MM.1S (cell line): ENCODE measurements at regions not wholly inside any gene's neighbourhood (a gene's known extent, or its start where the extent isn't known, plus 50 kb on each side); places are given as distances from the start of the nearest gene placed in this dataset.

Experiments used
- DNase-seq: peaks from one replicate; pipeline ENCODE4 v3.0.0-alpha.2; 2015
- H2AFZ ChIP-seq: fragments of 300-600 bp; sonication (generic); 2 replicates; pipeline ENCODE4 v1.6.0; 2016; ENCODE audit warnings: antibody characterized with exemption, low read length
- H3F3A ChIP-seq: fragments of 300-600 bp; sonication (generic); 2 replicates; pipeline ENCODE4 v1.6.1; 2016; ENCODE audit warnings: mild to moderate bottlenecking, antibody characterized with exemption, low read length, moderate library complexity, mixed read lengths; ENCODE audit not compliant: insufficient read depth
- H3K27ac ChIP-seq: fragments of 300-600 bp; sonication (generic); 2 replicates; pipeline ENCODE4 v1.5.1; 2016; ENCODE audit warnings: mild to moderate bottlenecking, low read length
- H3K27me3 ChIP-seq: fragments of 300-600 bp; sonication (generic); replicated peaks from 2 replicates; pipeline ENCODE4 v1.6.0; 2016; ENCODE audit warnings: low read length; ENCODE audit not compliant: insufficient read depth
- H3K36me3 ChIP-seq: fragments of 300-600 bp; sonication (generic); replicated peaks from 2 replicates; pipeline ENCODE4 v1.6.1; 2016; ENCODE audit warnings: mild to moderate bottlenecking, low read length, mixed read lengths; ENCODE audit not compliant: insufficient read depth
- H3K4me1 ChIP-seq: fragments of 300-600 bp; sonication (generic); 2 replicates; pipeline ENCODE4 v1.6.1; 2016; ENCODE audit warnings: low read length, mixed read lengths
- H3K4me2 ChIP-seq: fragments of 300-600 bp; sonication (generic); 2 replicates; pipeline ENCODE4 v1.6.0; 2016; ENCODE audit warnings: low read depth, low read length
- H3K4me3 ChIP-seq: fragments of 300-600 bp; sonication (generic); 2 replicates; pipeline ENCODE4 v1.5.1; 2016; ENCODE audit warnings: low read length, mixed read lengths
- H3K79me2 ChIP-seq: fragments of 300-600 bp; sonication (generic); 2 replicates; pipeline ENCODE4 v1.6.1; 2016; ENCODE audit warnings: mixed run types, low read length, mixed read lengths
- H3K9ac ChIP-seq: fragments of 300-600 bp; sonication (generic); 2 replicates; pipeline ENCODE4 v1.6.1; 2016; ENCODE audit warnings: low read length, mixed read lengths
- H3K9me2 ChIP-seq: fragments of 300-600 bp; sonication (generic); replicated peaks from 2 replicates; pipeline ENCODE4 v1.6.1; 2016; ENCODE audit warnings: mild to moderate bottlenecking, low read length, mixed read lengths; ENCODE audit not compliant: insufficient read depth
- H3K9me3 ChIP-seq: fragments of 300-600 bp; sonication (generic); replicated peaks from 2 replicates; pipeline ENCODE4 v1.6.1; 2016; ENCODE audit warnings: mild to moderate bottlenecking, low read length, mixed read lengths; ENCODE audit not compliant: insufficient read depth
- H4K20me1 ChIP-seq: fragments of 300-600 bp; sonication (generic); 2 replicates; pipeline ENCODE4 v1.6.1; 2016; ENCODE audit warnings: mild to moderate bottlenecking, low read length, moderate library complexity, mixed read lengths; ENCODE audit not compliant: insufficient read depth
- CTCF ChIP-seq: fragments of 300-600 bp; sonication (generic); IDR thresholded peaks from 2 replicates; pipeline ENCODE4 v1.5.1; 2016; ENCODE audit warnings: antibody characterized with exemption, low read length, mixed read lengths
- EZH2 ChIP-seq: fragments of 300-600 bp; sonication (generic); optimal IDR thresholded peaks from 2 replicates; pipeline ENCODE3; 2017; ENCODE audit warnings: low read depth, mild to moderate bottlenecking, antibody characterized with exemption, low read length, mixed read lengths
- EZH2phosphoT487 ChIP-seq: fragments of 300-600 bp; sonication (generic); IDR thresholded peaks from 2 replicates; pipeline ENCODE4 v1.6.1; 2018; ENCODE audit warnings: antibody characterized with exemption, low read length

GRCh38 chr4:24080871-24081270 lies 191.0 kb upstream of the PPARGC1A start:
- Histone ChIP-seq H3K4me1 (no peaks in the 10 kb centered on the region), H3K79me2 (no peaks in the 10 kb centered on the region), H4K20me1 (no peaks in the 10 kb centered on the region), H2AFZ (no peak overlapping the region), H3K9me2 (no peaks in the 10 kb centered on the region), H3K4me2 (no peak overlapping the region), H3K27me3 (no peaks in the 10 kb centered on the region), H3K9ac (no peak overlapping the region), H3K27ac (no peak overlapping the region), H3K36me3 (no peaks in the 10 kb centered on the region), H3K9me3 (no peaks in the 10 kb centered on the region), H3K4me3 (no peak overlapping the region), H3F3A (no peaks in the 10 kb centered on the region)
- DNase-seq: no peak
- TF ChIP-seq CTCF (no peak), EZH2 (no peak), EZH2phosphoT487 (no peak)

- H3K9me3 ChIP-seq: no peaks in the 10 kb centered on the region
- no peaks in the 10 kb centered on the region for H3F3A ChIP-seq
These were observed 188.6 kb upstream of the PPARGC1A start for GRCh38 chr4:24078347-24078962.

GRCh38 chr4:24076811-24077210 lies 187.0 kb upstream of the PPARGC1A start:
- DNase-seq: no peak
- no peaks in the 10 kb centered on the region for H4K20me1 ChIP-seq
- no peak for TF ChIP-seq CTCF
- TF ChIP-seq EZH2phosphoT487: no peak
- no peak for TF ChIP-seq EZH2

More at GRCh38 chr4:24078347-24078962, 188.6 kb upstream of the PPARGC1A start:
- no peaks in the 10 kb centered on the region for H3K27me3 ChIP-seq
- DNase-seq: no peak
- no peaks in the 10 kb centered on the region for H3K9me2 ChIP-seq
- H3K4me1 ChIP-seq: no peaks in the 10 kb centered on the region
- TF ChIP-seq EZH2phosphoT487 (no peak), EZH2 (no peak), CTCF (no peak)
- H3K79me2 ChIP-seq: no peaks in the 10 kb centered on the region
- no peaks in the 10 kb centered on the region for H4K20me1 ChIP-seq
- H3K9ac ChIP-seq: no peak overlapping the region
- H3K4me2 ChIP-seq: no peak overlapping the region
- H3K4me3 ChIP-seq: no peak overlapping the region
- H2AFZ ChIP-seq: no peak overlapping the region
- no peaks in the 10 kb centered on the region for H3K36me3 ChIP-seq
- H3K27ac ChIP-seq: no peak overlapping the region

More at GRCh38 chr4:24076811-24077210, 187.0 kb upstream of the PPARGC1A start:
- H3K36me3 ChIP-seq: no peaks in the 10 kb centered on the region
- H2AFZ ChIP-seq: no peak overlapping the region
- no peaks in the 10 kb centered on the region for H3K79me2 ChIP-seq
- no peaks in the 10 kb centered on the region for H3F3A ChIP-seq
- H3K4me3 ChIP-seq: no peak overlapping the region
- no peaks in the 10 kb centered on the region for H3K9me2 ChIP-seq
- no peak overlapping the region for H3K9ac ChIP-seq
- no peaks in the 10 kb centered on the region for H3K4me1 ChIP-seq
- H3K27me3 ChIP-seq: no peaks in the 10 kb centered on the region
- no peak overlapping the region for H3K27ac ChIP-seq
- no peaks in the 10 kb centered on the region for H3K9me3 ChIP-seq
- no peak overlapping the region for H3K4me2 ChIP-seq
